Right renal pelvis (tissue), 4 donors: ENCODE measurements at regions not wholly inside any gene's neighbourhood (a gene's known extent, or its start where the extent isn't known, plus 50 kb on each side); places are given as distances from the start of the nearest gene placed in this dataset.
"Not testable (repeated sequence)": the region's sequence is repeated elsewhere in the genome, so short reads cannot be mapped to it uniquely, and the experiment has no call there.

Source experiments
- DNase-seq, 4 donors: peaks; one replicate each; pipeline ENCODE4 v3.0.0-alpha.2; 2013; ENCODE audit warnings: low read depth in 4 of 4, low spot score in 3 of 4, missing footprints in 1 of 4

DNA sequence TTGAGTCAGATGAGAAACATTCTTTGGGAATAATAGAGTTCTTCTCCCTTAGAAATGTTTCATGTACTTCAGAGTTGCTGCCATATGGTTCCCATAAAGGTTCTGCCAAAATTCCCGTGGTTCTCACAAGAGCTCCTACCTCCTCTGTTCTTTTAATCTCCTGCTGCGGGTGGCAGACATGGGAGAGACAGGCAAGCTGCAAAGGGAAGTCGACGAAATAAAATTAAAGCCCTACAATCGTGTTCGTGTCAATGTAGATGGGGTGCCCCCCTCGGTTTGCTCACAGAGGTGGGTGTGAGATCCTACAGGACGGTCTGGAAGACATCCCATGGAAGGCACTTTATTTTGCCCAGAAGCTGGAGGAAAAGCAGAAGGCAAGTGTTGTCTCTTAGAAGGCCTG is 276.0 kb downstream of the RWDD3 start:
- no peak for DNase-seq

DNA sequence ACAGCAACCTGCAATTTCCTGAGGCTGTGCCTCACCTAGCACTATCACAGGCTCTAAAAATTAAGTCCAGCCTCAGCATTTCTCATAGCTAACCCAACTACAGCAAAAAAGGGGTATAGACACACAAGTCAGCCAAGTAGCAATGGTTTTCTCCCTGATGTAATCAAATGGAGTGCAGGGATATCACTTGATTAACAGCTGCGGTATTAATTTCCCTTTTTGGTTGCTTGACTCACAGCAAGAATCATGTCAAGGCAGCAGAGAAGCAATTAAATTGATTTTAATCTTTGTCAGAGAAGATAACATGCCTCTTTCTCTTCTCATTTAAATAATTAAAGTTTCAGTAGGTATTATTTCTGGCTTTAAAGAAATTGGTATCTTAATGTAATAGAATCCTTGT is 278.9 kb downstream of the RWDD3 start:
- DNase-seq: no peak

DNA sequence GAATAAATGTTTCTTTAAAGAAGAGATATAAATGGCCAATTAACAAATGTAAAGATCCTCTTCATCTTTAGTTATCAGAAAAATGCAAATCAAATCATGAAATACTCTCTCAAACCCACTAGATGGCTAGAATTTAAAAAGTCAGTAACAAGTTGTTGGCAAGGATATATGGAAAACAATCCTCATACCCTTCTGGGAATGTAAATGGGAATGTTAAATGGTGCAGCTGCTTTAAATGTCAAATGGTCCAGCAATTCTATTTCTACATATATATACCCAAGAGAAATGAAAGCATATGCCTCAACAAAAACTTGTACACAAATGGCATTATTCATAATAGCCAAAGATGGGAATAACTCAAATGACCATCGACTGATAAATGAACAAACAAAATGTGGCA is 283.5 kb downstream of the RWDD3 start:
- no peak for DNase-seq

DNA sequence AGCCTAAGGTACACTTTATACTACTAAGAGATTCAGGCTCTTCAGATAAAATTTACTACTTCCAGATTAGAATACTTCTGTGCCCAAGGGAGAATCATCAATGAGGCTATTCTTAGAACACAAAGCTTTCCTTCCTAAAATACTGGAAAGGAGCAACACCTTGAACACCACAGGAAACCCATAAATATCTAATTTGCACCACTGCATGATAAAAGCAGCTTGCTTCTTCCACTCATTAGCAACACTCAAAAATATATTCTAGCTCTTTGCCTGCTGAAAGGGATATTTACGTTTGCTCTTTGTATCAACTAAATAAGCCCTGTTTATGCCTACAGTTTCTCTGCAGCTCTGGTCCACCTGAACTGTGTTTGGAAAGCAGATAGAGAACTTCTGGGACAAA is 284.3 kb downstream of the RWDD3 start:
- DNase-seq: no peak

DNA sequence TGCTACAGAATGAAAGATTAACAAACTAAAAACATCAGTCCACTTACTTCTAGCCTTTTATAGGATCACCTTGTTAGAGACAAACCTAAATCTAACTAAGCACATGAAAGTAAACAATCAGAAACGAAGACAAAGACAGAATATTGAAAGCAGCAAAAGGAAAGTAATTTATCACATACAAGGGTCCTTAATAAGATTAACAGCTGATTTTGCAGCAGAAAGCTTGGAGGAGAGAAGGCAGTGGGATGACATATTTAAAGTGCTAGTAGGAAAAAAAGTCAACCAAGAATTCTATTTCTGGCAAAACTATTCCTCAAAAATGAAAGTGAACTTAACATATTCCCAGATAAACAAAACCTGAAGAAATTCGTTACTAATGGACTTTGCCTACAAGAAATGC is 286.4 kb downstream of the RWDD3 start:
- DNase-seq: no peak

DNA sequence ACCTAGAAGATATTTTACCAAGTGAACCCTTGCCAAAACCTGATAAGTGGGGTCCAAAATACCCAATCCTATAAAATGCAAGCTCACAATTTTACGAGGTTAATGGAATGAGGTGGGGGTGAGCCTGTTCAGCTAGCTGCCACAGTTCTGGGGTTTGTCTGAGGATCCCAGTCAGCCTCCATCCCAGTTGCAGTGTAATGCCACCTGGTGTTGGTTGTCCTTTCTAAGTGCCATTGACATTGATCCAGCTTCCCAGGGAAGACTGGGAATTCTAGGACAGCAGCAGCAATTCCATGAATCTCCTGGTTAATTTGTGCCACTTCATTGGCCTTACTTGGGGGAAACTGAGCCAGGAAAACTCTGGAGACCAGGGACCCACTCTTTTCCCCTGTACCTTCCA is 298.3 kb downstream of the RWDD3 start:
- no peak for DNase-seq

DNA sequence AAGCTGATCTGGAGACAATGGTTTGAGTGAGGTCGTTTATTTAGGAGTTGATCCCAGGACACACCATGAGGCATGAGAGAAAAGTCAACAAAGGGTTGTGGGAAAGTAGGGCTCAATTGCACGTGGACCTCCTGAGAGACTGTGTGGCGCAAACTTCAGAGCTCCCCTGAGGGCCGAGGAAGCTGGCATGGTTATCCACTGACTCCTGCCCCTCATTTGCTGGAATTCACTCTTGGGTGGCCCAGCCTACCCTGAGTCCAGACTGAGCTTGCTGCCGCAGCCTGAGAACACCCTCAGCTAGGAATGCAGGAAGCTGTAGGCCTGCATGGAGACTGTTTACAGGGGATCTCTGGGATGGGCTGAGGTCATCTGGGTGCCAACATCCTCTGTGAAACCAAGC is 301.0 kb downstream of the RWDD3 start:
- no peak for DNase-seq

DNA sequence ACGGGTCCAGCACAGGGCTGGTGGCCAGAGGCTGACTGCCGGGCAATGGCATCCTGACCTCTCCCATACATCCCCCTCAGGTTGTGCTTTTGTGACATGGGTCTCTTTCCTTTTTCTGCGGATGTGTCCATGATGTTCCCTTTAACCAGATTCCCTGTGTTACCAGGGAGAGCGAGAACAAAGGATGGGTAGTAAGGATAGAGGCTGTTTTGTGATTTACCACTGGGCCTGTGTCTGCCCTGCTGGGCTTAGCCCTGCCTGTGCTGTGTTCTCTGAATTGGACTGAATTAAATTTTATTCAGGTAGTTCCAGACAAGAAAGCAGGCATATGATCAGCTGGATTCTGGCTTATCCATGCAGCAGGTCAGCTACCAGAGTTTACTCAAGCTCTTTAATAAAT is 301.6 kb downstream of the RWDD3 start:
- no peak for DNase-seq

DNA sequence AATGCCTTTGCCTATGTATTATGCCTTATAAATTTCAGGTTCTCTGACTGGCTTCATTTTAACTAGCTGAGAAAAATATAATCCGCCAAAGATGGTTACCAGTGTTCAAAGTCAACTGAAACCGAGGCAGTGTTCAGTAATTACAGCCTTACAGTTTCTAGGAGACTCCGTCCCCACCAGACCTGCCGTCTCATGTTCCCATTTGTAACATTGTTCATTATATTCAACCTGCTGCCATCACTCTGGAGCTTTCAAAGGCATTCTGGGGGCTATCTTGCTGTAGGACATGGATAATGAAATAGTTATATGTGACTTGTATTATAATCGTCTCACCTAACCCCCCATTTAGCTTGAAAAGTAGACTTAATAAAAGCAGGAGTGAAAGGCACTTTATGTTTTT is 302.5 kb downstream of the RWDD3 start:
- DNase-seq: no peak

DNA sequence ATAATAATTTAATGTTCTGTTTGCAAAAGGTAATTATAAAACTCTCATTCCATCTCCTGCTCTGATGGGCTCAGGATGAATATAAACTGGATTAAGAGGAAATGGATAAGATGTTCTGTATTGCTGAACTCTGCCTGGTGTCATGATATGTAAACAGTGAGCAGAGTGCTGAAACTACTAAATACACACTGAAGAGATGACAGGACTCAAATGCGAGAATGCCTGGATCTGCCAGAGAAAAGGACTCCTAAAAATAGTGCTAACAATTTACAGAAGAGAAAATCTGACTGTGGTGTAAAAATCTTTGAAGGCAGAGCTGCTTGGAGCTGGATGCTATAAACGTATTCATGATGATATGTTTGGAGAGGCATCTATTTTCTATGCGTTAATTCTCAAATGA is 303.2 kb downstream of the RWDD3 start:
- no peak for DNase-seq

DNA sequence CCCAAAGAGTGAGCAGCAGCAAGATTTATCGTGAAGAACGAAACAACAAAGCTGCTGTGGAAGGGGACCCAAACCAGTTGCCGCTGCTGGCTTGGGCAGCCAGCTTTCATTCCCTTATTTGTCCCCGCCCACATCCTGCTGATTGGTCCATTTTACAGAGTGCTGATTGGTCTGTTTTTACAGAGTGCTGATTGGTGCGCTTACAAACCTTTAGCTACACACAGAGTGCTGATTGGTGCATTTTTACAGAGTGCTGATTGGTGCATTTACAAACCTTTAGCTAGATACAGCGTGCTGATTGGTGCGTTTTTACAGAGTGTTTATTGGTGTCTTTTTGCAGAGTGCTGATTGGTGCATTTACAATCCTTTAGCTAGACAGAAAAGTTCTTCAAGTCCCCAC is 304.2 kb downstream of the RWDD3 start:
- not testable (repeated sequence) for DNase-seq

DNA sequence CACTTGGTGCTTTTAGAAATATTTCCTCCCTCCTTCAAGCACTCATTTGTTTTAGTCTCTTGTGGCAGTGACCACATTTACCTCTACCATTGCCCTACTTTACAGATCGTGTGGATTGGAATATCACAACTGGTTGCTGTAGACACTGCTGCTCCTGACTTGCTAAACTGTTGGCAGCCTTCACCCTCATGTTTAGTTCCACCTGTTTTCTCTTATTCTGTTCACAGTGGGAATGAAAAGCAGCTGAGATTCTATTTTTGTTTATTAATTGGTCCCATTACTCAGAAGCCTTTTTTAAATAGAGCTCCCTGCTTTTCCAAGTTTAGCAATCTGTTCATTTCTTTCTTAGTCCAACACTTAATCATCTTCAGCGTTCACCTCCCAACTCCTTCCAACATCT is 308.9 kb downstream of the RWDD3 start:
- no peak for DNase-seq

DNA sequence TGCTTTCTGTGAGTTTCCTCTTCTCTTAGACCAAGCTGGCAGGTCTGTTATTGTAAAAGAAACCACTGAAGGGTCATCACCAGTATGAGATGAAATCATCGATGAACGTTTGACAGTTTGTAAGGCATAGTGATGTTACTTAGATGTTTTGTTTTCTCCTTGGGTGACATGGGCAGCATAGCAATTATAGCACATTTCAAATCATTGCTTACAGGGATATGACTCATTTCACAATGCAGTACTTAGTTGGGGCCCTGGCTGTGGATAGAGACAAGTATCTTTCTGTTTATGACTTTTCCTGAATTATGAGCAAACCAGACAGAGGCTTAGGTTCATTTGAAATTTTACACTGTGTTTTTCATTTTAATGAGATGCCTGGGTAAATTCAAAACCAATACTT is 313.0 kb downstream of the RWDD3 start:
- DNase-seq: no peak

DNA sequence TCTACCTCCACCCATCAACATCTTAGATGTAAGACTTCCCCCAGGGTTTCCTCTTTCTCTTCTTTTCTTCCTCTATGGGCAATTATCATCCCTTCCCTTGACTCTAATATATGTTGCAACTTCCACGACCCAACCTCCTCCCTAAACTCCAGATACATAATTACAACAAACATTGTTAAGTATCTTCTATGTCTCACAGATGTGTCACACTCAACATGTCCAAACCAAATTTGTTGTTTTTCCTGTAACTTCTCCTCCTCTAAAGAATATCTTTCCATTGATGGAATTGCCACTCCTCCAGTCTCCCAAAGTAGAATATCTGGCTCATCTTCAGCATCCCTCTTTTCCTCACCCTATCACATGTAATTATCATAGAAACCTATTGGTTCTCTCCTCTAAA is 314.2 kb downstream of the RWDD3 start:
- no peak for DNase-seq

DNA sequence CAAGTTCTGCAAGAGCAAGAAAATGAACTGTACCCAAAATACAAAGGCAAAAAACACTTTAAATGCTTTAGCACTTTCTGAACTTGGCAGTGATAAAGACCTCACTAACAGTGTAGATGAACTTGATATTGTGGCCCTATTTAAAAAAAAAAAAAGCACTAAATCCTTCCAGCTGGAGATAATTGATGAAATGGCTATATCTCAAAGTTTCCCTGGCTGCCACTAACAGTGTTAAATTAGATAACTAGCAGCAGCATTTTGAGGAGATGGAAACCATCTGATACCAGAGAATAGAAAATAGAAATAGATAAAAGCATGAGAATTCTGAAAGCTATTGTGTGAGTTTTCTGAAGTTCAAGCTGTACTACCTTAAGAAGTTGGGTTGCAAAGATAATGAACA is 317.2 kb downstream of the RWDD3 start:
- no peak for DNase-seq

DNA sequence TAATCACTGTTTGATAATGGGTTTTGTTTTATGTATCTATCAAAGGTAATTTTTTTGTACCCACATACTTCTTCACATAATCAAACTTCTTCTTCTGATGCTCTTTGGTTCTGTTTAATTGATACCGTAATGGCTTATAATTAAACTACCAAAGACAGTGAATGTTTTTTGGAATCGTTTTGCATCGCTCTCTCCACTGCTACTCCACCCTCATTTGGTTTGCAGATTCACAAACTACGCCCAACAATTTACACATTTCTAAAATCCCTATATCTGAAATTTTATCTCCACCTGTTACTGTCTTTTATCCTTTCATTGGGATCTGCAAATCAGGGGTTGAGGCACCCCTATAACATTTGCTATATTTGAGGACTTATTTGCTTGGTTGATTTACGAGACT is 319.6 kb downstream of the RWDD3 start:
- DNase-seq: no peak

DNA sequence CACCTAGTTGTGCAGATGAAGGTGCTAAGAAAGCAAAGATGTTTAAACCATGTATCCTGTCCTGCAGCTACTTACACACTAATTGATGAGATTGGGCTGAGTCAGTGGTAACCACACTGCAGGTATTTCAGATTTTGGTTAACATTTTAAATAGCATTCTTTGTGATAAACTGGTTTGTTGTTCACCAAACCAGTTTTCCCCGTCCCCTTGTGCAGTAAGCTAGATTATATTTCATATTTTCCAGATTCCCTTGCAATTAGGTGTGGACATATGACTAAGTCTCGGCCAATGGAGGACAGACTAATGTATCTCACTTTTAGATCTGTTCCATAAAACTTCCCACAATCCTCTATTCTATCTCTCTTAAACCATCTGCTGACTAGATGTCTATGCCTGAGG is 320.4 kb downstream of the RWDD3 start:
- no peak for DNase-seq

DNA sequence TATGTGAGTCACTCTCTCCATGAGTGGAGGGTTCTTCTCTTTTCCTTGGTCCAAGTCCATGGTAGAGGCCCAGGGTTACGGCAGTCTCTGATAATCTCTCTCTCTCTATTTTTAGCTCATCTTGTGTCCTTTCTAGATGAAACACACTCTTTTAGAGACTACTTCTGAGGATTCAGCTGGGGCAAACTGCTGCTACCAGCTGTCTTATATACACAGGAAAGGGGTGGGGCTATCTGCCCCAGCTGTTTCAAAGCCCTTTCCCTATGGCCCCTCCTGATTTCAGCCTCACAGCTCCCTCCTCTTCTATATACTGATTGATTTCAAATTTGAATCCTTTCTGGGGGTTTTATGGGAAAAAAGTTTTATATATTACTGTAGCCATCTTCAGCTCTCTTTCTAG is 324.8 kb downstream of the RWDD3 start:
- no peak for DNase-seq

DNA sequence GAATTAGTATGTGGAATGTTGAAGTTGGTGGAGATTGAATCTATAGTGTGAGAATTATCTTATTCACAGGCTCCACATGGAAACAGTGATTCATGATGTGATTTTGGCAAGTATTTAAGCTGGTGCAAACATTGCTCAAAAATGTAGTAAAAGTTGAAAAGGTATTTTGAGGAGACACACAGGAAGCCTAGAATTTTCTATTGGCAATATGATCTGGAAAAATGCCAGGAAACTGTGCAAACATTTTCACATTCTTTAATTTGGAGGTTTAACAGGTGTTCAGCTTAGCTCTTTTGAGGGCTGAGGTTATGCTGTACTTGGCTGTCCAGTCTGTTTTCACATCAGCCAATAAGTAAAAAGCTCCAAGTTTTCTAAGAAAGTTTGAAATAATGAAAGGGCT is 327.3 kb downstream of the RWDD3 start:
- DNase-seq: no peak

DNA sequence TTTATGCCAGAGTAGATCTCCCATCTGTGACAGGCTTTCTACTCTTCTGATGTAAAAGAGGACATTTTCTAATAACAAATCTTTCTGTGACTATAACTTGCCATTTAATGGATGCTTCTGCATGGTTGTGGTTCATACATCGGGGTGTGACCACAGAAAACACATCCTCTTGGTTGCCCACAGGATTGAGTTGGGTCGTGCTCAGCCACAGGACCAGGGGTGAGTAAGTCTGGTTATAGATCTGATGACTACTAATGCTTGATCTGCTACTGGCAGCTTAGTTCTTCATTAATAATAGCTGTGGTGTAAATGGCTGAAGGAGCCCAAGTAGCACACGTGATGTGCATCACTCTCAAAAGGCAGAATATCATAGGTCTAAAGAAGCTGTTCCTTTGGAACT is 328.2 kb downstream of the RWDD3 start:
- DNase-seq: no peak

DNA sequence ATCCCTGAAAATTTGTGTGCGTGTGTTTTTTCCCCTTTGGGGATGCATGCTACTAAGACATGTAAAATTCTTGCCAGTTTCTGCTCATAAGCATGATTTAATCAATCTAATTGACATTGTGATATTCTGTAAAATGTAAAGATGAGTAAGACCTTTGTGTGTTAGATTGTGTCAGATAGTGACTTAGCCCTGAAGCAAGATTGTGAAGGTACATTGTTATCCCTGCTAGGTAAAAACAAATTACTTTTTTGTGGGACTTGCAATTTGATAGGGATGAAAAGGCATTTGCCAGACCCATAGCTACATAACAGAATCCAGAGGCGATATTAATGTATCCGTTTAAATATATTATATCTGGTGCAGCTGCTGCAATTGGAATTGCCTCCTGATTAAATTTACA is 338.0 kb downstream of the RWDD3 start:
- no peak for DNase-seq

DNA sequence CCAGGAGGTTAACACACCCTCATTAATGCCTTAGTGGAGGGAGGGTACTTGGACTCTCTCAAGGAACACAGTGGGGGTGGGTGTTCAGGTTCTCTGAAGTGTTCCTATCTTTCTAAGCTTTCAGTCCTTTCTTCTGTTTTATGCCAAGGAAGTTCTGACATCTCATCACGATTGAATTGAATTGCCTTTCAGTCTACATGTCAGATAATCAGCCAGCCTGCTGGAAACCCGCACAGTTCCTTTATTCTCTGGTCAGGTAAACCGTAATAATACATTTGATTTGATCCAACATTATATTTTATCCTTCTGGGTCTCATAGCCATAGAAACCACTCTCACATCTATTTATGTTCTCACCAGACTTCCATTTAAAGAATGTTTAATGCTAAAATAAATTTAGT is 339.0 kb downstream of the RWDD3 start:
- no peak for DNase-seq

DNA sequence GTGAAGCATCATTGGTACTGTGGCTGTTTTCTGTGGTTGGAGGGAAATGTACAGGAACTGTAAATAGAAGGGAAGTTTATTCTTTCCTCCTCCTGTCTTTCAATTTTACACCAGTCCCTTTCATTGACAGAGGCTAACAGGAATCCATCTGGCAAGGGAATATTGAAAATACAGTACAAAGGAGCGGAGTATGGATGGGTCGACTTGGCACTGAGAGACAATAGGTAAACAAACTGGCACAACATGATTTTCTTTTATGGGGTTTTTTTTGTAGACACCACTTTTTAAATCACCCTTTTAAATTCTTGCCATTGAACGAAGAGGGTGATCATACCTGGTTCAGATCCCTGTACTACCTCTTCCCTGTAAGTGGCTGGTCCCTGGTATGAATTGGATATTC is 341.3 kb downstream of the RWDD3 start:
- no peak for DNase-seq

DNA sequence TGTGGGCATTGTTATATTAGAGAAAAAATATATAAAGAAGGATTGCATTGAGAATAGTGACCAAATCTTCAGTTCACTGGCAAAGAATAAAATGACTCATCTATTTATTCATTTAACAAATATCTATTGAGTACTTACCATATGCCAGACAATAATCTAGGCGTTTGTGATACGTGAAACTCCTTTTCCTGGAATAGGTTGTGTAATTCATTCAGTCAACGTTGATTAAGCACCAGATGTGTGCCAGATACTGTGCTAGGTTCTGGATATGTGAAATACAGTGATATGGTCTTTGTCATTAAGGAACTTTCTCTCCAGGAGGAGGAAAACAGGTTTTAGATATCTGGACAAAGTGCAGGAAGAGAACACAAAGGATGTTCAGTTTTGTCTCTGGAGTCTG is 344.5 kb downstream of the RWDD3 start:
- no peak for DNase-seq
